Caco-2 (cell line): ENCODE measurements at regions not wholly inside any gene's neighbourhood (a gene's known extent, or its start where the extent isn't known, plus 50 kb on each side); places are given as distances from the start of the nearest gene placed in this dataset.

Experiments used
- BruUV-seq: library from RNA; stranded (reverse); fragments of 400-500 nt; replicated peaks from 2 replicates; lab custom pipeline; 2021; lab: Mats Ljungman, UMichigan
- CTCF ChIA-PET: fragments of 300-600 bp; sonication (Branson Sonifier 250); formaldehyde crosslinking; loops from one replicate; lab custom pipeline; 2022; ENCODE audit warnings: antibody characterized with exemption; lab: Charles Lee
- POLR2A ChIA-PET: fragments of 300-600 bp; sonication (Branson Sonifier 250); formaldehyde crosslinking; loops from one replicate; lab custom pipeline; 2022; ENCODE audit warnings: antibody characterized with exemption; lab: Charles Lee
- DNase-seq, 2 experiments: peaks; one replicate each; pipeline versions ENCODE4 v3.0.0 to v3.0.0-alpha.2; 2020 to 2022
- H3K27me3 ChIP-seq: replicated peaks from 2 replicates; pipeline ENCODE4 v1.6.0; 2011; ENCODE audit warnings: low read length; ENCODE audit not compliant: control insufficient read depth, insufficient read depth
- H3K36me3 ChIP-seq: 2 replicates; pipeline ENCODE4 v1.5.1; 2011; ENCODE audit warnings: low read length; ENCODE audit not compliant: control insufficient read depth, insufficient read depth
- H3K4me1 ChIP-seq: fragments of 250-450 bp; sonication (Bioruptor Pico); 2 replicates; pipeline ENCODE4 v1.5.1; 2020; ENCODE audit warnings: mild to moderate bottlenecking
- H3K4me3 ChIP-seq: 2 replicates; pipeline ENCODE4 v1.5.1; 2011; ENCODE audit warnings: low read depth, mild to moderate bottlenecking, control low read depth, low read length
- H3K9me3 ChIP-seq: fragments of 250-450 bp; sonication (Bioruptor Pico); 2 replicates; pipeline ENCODE4 v1.5.1; 2020; ENCODE audit warnings: mild to moderate bottlenecking, moderate library complexity
- H3K27ac Mint-ChIP-seq: one replicate; pipeline ENCODE4 v1.8.0; 2022; ENCODE audit warnings: mixed read lengths; ENCODE audit not compliant: unreplicated experiment
- H3K27me3 Mint-ChIP-seq: one replicate; pipeline ENCODE4 v1.8.0; 2022; ENCODE audit warnings: mixed read lengths; ENCODE audit not compliant: insufficient read depth, unreplicated experiment
- H3K36me3 Mint-ChIP-seq: one replicate; pipeline ENCODE4 v1.8.0; 2022; ENCODE audit warnings: mild to moderate bottlenecking, mixed read lengths; ENCODE audit not compliant: insufficient read depth, unreplicated experiment
- H3K4me1 Mint-ChIP-seq: one replicate; pipeline ENCODE4 v1.8.0; 2022; ENCODE audit warnings: low read depth, mixed read lengths; ENCODE audit not compliant: unreplicated experiment
- H3K4me3 Mint-ChIP-seq: one replicate; pipeline ENCODE4 v1.8.0; 2022; ENCODE audit warnings: mild to moderate bottlenecking, moderate library complexity, mixed read lengths; ENCODE audit not compliant: unreplicated experiment
- H3K9me3 Mint-ChIP-seq: one replicate; pipeline ENCODE4 v1.8.0; 2022; ENCODE audit warnings: mixed read lengths; ENCODE audit not compliant: unreplicated experiment
- intact Hi-C: fragments of 100-400 bp; cut with micrococcal nuclease; formaldehyde crosslinking; loops from one replicate; pipeline ENCODE4 v1.10.0; 2022; ENCODE audit not compliant: unreplicated experiment
- TF ChIP-seq, protein P1 (sequence below), 2 experiments: fragments of 200-600 bp in 1 of 2; IDR thresholded peaks; 1 replicate in 1 of 2; 2 replicates in 1 of 2; pipeline versions ENCODE4 v1.5.1 to v1.8.0; 2011 to 2022; ENCODE audit warnings: antibody characterized with exemption in 1 of 2, control low read depth in 1 of 2, inconsistent platforms in 1 of 2, low read depth in 1 of 2, low read length in 1 of 2, mild to moderate bottlenecking in 1 of 2, moderate library complexity in 1 of 2; ENCODE audit not compliant: insufficient read depth in 1 of 2, severe bottlenecking in 1 of 2, unreplicated experiment in 1 of 2

DNA sequence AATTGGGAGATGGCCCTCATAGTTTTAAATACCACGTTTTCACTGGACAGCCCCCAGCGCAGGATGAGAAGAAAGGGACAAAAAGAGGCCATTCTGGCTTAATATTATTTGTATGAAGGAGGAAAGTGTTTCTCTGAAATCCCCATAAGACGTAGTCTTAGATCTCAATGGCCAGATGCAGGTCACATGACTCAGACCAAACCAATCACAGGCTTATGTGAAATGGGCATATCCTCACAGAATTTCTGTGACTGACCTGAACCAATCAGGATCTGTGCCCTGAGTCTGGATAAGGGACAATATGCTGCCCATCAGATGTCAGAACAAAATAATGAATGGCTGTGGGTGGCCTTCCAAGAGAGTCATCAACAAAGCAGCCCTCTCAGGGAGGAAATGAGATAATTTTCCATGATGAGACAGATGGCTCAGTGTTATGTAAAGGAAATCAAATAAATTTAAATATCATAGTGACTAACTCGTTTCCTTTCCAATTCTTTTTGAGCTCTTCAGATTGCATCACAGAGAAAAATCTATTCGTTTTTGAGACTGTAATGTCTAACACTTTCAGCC is 1009.5 kb upstream of the TMEM132C start:
- TF ChIP-seq, protein P1, sequence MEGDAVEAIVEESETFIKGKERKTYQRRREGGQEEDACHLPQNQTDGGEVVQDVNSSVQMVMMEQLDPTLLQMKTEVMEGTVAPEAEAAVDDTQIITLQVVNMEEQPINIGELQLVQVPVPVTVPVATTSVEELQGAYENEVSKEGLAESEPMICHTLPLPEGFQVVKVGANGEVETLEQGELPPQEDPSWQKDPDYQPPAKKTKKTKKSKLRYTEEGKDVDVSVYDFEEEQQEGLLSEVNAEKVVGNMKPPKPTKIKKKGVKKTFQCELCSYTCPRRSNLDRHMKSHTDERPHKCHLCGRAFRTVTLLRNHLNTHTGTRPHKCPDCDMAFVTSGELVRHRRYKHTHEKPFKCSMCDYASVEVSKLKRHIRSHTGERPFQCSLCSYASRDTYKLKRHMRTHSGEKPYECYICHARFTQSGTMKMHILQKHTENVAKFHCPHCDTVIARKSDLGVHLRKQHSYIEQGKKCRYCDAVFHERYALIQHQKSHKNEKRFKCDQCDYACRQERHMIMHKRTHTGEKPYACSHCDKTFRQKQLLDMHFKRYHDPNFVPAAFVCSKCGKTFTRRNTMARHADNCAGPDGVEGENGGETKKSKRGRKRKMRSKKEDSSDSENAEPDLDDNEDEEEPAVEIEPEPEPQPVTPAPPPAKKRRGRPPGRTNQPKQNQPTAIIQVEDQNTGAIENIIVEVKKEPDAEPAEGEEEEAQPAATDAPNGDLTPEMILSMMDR (IDR thresholded peaks at IDR 0.05; ENCODE audit: insufficient read depth in 1 of 2, low read depth in 1 of 2, low read length in 1 of 2, severe bottlenecking in 1 of 2, unreplicated experiment in 1 of 2) = no peak
- Histone ChIP-seq H3K4me1 (no peaks in the 10 kb centered on the region), H3K36me3 (no peaks in the 10 kb centered on the region), H3K4me3 (no peak overlapping the region), H3K9me3 (no peaks in the 10 kb centered on the region), H3K27me3 (no peaks in the 10 kb centered on the region)
- POLR2A ChIA-PET = no interaction called here
- no peaks in the 10 kb centered on the region for H3K36me3 Mint-ChIP-seq
- no peaks in the 10 kb centered on the region for H3K27me3 Mint-ChIP-seq
- H3K4me3 Mint-ChIP-seq = no peak overlapping the region
- H3K9me3 Mint-ChIP-seq = no peaks in the 10 kb centered on the region
- no peak for DNase-seq
- intact Hi-C loops = no loop called here
- CTCF ChIA-PET = no interaction called here
- no peak overlapping the region for H3K27ac Mint-ChIP-seq
- no TSS peak for BruUV-seq
- no peaks in the 10 kb centered on the region for H3K4me1 Mint-ChIP-seq

DNA sequence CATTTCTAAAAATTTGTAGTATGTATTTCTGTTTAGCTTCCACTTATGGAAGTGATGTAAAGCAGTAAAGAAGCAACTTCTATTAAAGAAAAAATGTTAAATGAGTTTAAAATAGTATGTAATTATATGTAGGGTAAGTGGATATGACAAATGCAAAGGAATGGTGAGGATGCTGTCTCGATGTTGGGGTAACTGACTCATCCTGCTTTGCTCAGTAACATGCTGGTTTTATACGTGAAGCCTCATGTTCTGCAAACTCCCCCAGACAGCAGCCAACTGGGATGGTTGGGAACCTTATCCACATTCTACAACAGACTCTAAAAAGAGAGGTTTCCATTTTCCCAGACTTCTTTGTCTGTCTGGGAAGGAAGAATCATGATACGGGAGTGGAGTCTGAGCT is 1006.4 kb upstream of the TMEM132C start:
- CTCF ChIA-PET = no interaction called here
- Mint-ChIP-seq H3K9me3 (peaks cover 10% of the 10 kb centered on the region), H3K4me3 (no peak overlapping the region), H3K36me3 (no peaks in the 10 kb centered on the region), H3K27ac (no peak overlapping the region), H3K27me3 (peaks cover 5% of the 10 kb centered on the region), H3K4me1 (no peaks in the 10 kb centered on the region)
- Histone ChIP-seq H3K4me3 (no peak overlapping the region), H3K9me3 (no peaks in the 10 kb centered on the region), H3K27me3 (no peaks in the 10 kb centered on the region), H3K36me3 (no peaks in the 10 kb centered on the region), H3K4me1 (no peaks in the 10 kb centered on the region)
- no peak for DNase-seq
- TF ChIP-seq, protein P1 (IDR thresholded peaks at IDR 0.05; ENCODE audit: insufficient read depth in 1 of 2, low read depth in 1 of 2, low read length in 1 of 2, severe bottlenecking in 1 of 2, unreplicated experiment in 1 of 2) = no peak
- intact Hi-C loops = no loop called here
- POLR2A ChIA-PET = no interaction called here
- no TSS peak for BruUV-seq

DNA sequence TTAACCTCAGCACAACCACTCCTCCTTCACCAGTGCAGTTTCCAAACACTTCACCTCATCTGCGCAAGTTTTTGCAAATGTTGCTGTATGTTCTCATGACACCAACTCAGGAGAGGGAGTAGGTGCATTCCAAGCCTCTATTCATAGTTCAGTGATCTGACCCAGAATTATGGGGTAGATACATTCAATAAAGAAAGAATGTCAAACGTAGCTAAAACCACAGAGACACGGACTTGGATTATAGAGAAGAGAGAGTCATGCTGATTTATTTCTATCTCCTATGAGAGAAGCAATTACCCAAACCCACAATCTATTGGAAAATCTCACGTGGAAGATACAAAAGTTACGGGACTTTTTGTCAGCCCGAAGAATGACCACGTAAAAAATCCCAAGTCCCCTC is 1006.0 kb upstream of the TMEM132C start:
- H3K27me3 Mint-ChIP-seq = peaks cover 5% of the 10 kb centered on the region
- TF ChIP-seq, protein P1 (IDR thresholded peaks at IDR 0.05; ENCODE audit: insufficient read depth in 1 of 2, low read depth in 1 of 2, low read length in 1 of 2, severe bottlenecking in 1 of 2, unreplicated experiment in 1 of 2) = no peak
- H3K27ac Mint-ChIP-seq = no peak overlapping the region
- H3K4me1 Mint-ChIP-seq = no peaks in the 10 kb centered on the region
- peaks cover 10% of the 10 kb centered on the region for H3K9me3 Mint-ChIP-seq
- POLR2A ChIA-PET = no interaction called here
- Histone ChIP-seq H3K36me3 (no peaks in the 10 kb centered on the region), H3K4me1 (no peaks in the 10 kb centered on the region), H3K27me3 (no peaks in the 10 kb centered on the region), H3K4me3 (no peak overlapping the region), H3K9me3 (no peaks in the 10 kb centered on the region)
- no peaks in the 10 kb centered on the region for H3K36me3 Mint-ChIP-seq
- no peak overlapping the region for H3K4me3 Mint-ChIP-seq
- CTCF ChIA-PET = no interaction called here
- intact Hi-C loops = no loop called here
- no TSS peak for BruUV-seq
- DNase-seq = no peak
